HG02938 (cell line): ENCODE measurements at regions not wholly inside any gene's neighbourhood (a gene's known extent, or its start where the extent isn't known, plus 50 kb on each side); places are given as distances from the start of the nearest gene placed in this dataset.

Experiments
- ATAC-seq: cut with Tn5 transposase; IDR thresholded peaks from one replicate; pipeline ENCODE4 v1.9.1; 2021; ENCODE audit warnings: mild to moderate bottlenecking, moderate library complexity; ENCODE audit not compliant: unreplicated experiment

DNA sequence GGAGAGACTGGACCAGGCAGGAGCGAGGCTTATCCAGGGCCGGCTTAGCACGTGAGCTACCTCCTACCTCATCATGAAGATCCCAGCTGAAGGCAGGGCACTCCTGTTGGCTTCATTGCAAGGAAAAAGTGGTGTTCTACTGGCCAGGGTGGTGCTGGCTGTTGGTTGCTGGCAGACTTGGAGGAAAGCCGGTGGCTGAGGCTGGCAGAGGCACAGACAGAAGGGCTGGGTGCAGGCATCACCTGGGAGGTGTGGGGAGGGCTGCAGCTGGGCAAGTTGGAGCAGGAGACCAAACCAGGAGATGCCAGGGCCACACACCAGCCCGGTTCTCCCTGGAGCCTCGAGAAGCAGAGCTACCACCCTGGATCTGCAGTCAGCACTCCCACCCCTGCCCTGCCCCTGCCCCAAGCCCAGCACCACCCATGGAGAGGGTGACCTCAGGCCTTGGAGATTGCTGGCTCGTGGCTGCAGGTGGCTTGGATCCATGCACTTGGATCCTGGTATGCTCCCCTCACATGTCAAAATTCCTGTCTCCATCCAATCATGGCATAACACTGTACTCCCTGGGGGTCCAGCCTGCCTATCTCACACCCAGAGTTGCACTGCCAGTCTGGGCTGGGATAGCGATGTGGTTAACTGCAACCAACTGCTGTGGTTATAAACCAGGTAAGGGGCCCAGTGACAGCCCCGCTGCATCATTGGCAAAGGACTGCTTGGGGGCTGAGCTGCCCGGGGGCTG is 49.7 kb downstream of the GLI2 start:
- no peak for ATAC-seq

GRCh38 chr2:120786038-120786960 is 50.6 kb downstream of the GLI2 start:
- ATAC-seq = no peak

- no peak for ATAC-seq
Measured at GRCh38 chr2:120787111-120787821, 51.6 kb downstream of the GLI2 start.

- ATAC-seq = no peak
Measured at GRCh38 chr2:120787822-120788700, 52.4 kb downstream of the GLI2 start.

DNA sequence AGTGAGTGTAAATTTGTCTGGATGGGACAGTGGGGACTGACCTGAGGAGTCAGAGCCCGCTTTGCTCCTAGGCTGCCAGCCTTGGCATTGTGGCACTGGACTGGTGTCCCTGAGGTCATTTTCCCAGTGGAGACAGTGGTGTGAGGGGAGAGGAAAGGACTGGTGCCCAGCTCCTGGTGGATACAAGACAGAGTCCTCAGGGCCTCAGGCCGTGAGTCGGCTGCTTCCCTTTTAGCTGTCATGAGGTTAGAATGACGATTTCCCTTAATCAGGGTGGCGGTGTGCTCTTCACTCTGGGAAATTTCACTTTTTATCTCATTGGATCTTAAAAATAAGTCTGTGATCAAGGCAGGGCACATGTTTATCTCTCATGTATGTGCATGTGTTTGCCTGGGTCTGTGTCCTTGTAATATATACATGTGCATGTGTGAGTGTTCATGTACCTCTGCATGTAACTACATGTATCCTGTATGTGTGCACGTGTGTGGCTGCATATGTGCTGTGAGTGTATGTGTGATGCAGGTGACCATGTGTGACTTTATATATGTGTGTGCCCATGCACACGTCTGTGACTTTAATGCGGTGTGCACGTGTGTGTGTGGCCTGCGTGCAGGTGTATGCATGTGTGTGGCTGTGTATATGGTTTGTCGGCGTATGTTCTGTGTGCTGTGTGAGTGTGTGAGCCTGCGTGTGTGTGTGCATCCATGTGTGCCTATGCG is 55.7 kb downstream of the GLI2 start:
- ATAC-seq = no peak

DNA sequence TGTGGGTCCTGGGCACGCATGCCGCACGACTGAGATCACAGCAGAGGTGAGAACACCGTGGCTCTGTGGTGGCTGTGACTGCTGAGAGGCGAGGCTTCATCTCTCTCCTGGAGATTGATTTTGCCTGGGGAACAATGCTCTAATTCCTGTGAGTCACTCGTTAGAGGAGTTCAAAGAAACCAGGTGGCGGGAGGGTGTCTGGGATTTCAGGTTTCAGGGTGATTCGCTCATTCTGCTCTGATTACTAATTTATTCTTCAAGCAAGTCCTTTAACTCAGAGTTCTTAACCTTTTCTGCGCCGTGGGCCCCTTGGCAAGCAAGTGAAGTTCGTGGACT is 56.3 kb downstream of the GLI2 start:
- no peak for ATAC-seq

DNA sequence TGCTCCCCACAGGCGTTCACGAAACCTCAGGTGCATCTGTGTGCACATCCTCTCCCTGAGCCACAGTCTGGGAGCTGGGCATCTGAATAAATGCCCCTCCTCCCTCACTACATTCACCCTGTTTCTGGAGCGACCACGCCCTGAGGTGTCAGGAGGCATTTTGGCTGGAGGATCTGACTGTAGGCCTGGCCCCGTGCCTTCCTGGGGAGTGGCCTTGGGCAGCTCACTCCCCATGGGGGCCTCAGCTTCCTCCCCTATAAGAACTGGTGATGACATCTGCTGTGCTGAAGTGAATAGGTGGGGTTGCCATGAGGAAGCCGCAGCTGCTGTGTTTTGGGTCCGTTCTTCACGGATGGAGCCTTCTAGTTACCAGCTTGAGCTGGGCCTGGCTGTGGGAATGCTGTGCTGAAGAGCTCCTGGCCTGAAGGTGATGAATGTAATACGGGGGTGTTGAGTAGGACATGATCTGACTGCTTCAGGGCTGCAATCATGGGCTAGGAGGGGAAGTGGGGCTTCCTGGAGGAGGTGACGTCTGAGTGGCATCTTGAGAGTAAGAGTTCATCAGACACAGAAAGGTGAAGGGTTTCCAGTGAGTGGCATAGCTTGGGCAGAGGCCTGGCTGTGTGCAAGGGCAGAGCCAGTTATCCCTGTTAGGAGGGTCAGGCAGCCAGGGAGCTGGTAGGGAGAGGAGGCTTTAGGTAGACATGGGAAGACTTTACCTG is 58.2 kb downstream of the GLI2 start:
- no peak for ATAC-seq

- ATAC-seq = no peak
Measured at GRCh38 chr2:120794716-120795115, 59.0 kb downstream of the GLI2 start.

GRCh38 chr2:120796094-120796493 is 60.4 kb downstream of the GLI2 start:
- ATAC-seq = no peak

GRCh38 chr2:120797421-120798221 is 62.0 kb downstream of the GLI2 start:
- no peak for ATAC-seq

- ATAC-seq = no peak
Measured at GRCh38 chr2:120798567-120799247, 63.0 kb downstream of the GLI2 start.

DNA sequence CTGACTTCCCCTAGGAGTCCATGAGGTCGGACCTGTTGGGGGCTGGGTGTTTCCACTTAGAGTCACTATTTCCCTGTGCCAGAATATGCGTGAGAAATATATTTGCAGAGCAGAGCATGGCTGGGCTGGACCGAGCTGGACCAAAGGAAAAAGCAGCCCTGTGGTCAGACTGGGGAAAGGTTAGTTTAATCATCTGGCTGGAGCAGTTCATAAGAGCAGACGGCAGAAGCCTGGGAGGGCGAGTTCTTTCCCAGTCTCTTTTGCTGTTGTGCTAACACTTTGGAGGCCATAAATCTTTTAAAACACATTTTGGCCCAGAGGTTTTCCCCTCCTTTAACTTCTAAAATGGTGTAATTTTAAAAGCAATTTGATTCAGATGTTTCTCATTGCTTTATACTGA is 66.5 kb downstream of the GLI2 start:
- ATAC-seq = no peak

DNA sequence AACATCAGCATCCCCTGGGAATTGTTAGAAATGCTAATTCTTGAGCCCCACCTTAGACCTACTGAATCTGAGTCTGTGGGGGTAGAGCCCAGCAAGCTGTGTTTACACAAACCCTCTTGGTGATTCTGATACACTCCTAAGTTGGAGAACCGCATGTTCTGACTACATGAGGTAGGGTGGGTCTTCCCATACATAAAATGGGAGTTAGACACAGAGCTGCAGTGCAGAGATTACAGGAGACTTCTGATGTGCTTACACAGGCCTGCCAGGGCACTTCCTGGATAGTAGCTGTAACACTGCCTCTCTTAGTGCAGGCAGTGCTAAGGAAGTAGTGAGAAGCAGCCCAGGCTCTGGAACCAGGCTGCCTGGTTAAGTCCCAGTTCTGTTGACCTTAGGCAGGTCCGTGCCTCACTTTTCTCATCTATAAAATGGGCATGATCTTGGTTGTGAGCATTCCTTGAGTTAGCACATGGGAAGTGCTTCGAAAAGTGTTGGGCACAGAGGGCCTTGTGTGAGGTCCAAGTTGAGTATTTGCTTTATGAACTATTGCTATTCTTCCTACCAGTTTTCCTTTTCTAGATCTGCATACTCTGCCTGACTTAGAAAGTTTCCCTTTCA is 67.3 kb downstream of the GLI2 start:
- ATAC-seq = no peak

GRCh38 chr2:120803764-120804335 is 68.2 kb downstream of the GLI2 start:
- no peak for ATAC-seq

DNA sequence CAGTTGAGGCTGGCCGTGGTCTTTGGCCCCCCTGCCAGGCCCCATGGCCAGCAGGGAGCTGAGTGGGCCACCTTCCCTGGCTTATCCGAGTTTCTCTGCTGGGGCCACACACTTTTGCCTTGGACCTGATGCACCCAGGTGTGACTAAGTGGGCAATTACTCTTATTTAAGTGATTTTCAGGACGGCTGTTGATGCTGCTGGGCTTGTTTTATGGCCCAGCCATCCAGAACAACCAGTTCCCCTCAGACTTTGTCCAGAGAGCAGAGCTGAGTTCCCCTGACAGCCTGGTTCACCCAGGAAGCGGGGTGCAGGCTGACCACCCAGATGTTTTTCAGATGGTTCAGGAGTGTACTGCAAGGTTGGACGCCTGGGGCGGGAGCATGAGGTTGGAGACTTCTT is 68.8 kb downstream of the GLI2 start:
- no peak for ATAC-seq

- no peak for ATAC-seq
Measured at GRCh38 chr2:120805011-120805410, 69.3 kb downstream of the GLI2 start.

GRCh38 chr2:120805602-120806001 is 69.9 kb downstream of the GLI2 start:
- no peak for ATAC-seq
